Right atrium auricular region (tissue), 2 donors: ENCODE measurements at regions not wholly inside any gene's neighbourhood (a gene's known extent, or its start where the extent isn't known, plus 50 kb on each side); places are given as distances from the start of the nearest gene placed in this dataset.

Source experiments
- DNase-seq: peaks from one replicate; pipeline ENCODE4 v3.0.0-alpha.2; 2019; ENCODE audit warnings: low spot score
- H3K27ac ChIP-seq, 2 donors: fragments of 200-600 bp; sonication (generic); 1 replicate in 1 of 2; 2 replicates in 1 of 2; pipeline ENCODE4 v1.5.1; 2016 to 2019
- H3K27me3 ChIP-seq, 2 donors: fragments of 200-600 bp; sonication (generic); one replicate each; pipeline versions ENCODE4 v1.5.1 to v1.6.0; 2017 to 2019
- H3K36me3 ChIP-seq: fragments of 200-600 bp; sonication (generic); one replicate; pipeline ENCODE4 v1.5.1; 2016
- H3K4me1 ChIP-seq, 2 donors: fragments of 200-600 bp; sonication (generic); one replicate each; pipeline versions ENCODE4 v1.5.1 to v1.6.0; 2017 to 2019
- H3K4me3 ChIP-seq, 2 donors: fragments of 200-600 bp; sonication (generic); 1 replicate in 1 of 2; 2 replicates in 1 of 2; pipeline ENCODE4 v1.5.1; 2017 to 2019; ENCODE audit warnings: mild to moderate bottlenecking in 1 of 2, moderate library complexity in 1 of 2
- H3K9me3 ChIP-seq, 2 donors: fragments of 200-600 bp; sonication (generic); one replicate each; pipeline ENCODE4 v1.5.1; 2019
- TF ChIP-seq, protein P1 (sequence below), 2 donors: fragments of 200-600 bp; sonication (generic); IDR thresholded peaks; one replicate each; pipeline ENCODE4 v1.5.1; 2019; ENCODE audit warnings: antibody characterized with exemption in 2 of 2

DNA sequence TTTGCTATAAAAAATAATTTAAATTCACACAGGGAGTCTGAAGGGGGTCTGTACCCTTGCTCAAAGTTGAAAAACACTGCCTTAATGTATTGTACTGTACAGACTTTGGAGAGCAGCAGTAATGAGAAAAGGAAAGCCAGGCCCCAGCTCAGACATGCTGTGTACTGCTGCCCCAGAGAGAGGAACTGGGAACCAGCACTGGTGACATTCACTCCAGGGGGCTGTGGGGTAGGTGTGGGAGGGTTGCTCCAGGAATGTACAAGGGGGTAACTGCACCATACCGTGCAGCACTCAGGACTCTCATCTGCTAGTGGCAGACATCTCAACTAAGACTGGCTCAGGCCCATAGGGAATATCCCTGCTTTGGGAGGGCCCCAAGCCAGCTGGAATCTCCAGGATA, 146.0 kb upstream of the RMP24 start:
- Histone ChIP-seq H3K27me3 (no peaks in the 10 kb centered on the region), H3K27ac (no peak overlapping the region), H3K4me1 (no peaks in the 10 kb centered on the region), H3K9me3 (peaks cover 0 to 1% of the 10 kb centered on the region in 2 donors), H3K36me3 (no peaks in the 10 kb centered on the region), H3K4me3 (no peak overlapping the region)
- TF ChIP-seq, protein P1, sequence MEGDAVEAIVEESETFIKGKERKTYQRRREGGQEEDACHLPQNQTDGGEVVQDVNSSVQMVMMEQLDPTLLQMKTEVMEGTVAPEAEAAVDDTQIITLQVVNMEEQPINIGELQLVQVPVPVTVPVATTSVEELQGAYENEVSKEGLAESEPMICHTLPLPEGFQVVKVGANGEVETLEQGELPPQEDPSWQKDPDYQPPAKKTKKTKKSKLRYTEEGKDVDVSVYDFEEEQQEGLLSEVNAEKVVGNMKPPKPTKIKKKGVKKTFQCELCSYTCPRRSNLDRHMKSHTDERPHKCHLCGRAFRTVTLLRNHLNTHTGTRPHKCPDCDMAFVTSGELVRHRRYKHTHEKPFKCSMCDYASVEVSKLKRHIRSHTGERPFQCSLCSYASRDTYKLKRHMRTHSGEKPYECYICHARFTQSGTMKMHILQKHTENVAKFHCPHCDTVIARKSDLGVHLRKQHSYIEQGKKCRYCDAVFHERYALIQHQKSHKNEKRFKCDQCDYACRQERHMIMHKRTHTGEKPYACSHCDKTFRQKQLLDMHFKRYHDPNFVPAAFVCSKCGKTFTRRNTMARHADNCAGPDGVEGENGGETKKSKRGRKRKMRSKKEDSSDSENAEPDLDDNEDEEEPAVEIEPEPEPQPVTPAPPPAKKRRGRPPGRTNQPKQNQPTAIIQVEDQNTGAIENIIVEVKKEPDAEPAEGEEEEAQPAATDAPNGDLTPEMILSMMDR (IDR thresholded peaks at IDR 0.05), result no peak
- DNase-seq, result no peak

DNA sequence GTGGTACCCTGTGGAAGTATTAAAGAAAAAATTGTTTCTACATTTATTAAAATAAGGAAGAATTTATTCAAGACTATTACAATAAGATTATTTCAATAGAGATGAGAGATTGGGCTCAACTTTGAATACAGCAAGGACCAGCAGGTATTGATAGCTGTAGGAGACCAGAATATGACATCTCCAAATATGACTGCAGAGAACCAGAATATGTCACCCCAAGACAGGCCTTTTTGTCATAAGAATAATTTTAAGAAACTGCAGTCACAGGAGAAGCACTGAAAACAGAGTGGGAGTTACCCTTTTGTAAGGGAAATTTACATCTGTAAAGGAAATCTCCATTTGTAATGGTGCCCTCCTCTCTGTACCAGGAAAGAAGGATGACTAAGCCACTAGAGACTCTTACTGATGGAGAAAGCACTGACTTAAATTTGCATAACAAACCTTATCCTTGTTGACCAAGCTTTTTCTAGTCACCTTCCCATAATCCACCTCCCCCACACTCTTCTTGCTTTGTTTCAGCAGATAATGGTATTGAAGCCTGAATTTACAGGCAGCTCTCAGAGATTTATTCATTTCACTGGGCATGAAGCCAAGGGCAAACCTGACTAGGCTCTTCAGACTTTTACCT, 145.1 kb upstream of the RMP24 start:
- Histone ChIP-seq H3K27me3 (no peaks in the 10 kb centered on the region), H3K9me3 (peaks cover 6 to 10% of the 10 kb centered on the region in 2 donors), H3K4me1 (no peaks in the 10 kb centered on the region), H3K27ac (no peak overlapping the region), H3K36me3 (no peaks in the 10 kb centered on the region), H3K4me3 (no peak overlapping the region)
- TF ChIP-seq, protein P1 (IDR thresholded peaks at IDR 0.05), result no peak
- DNase-seq, result no peak

DNA sequence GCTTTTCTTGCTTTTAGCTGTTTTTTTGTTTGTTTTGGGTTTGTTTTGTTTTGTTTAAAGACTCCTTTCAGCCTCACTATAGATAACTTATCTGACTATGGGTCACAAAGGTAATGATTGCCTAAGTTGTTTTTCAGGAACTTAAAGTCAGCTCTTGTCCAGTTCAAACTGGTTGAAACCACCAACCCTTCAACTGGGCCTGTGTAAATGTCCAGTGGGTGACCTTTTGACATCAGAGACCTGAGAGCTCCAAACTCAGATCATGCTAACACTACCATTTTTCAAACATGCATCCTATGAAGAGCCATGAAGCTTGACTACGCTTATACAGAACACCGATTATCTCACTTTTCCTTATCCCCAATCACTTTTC, 144.6 kb upstream of the RMP24 start:
- Histone ChIP-seq H3K4me3 (no peak overlapping the region), H3K27me3 (no peaks in the 10 kb centered on the region), H3K27ac (no peak overlapping the region), H3K9me3 (peaks cover 7 to 15% of the 10 kb centered on the region in 2 donors), H3K36me3 (no peaks in the 10 kb centered on the region), H3K4me1 (no peaks in the 10 kb centered on the region)
- no peak for DNase-seq
- TF ChIP-seq, protein P1 (IDR thresholded peaks at IDR 0.05), result no peak

DNA sequence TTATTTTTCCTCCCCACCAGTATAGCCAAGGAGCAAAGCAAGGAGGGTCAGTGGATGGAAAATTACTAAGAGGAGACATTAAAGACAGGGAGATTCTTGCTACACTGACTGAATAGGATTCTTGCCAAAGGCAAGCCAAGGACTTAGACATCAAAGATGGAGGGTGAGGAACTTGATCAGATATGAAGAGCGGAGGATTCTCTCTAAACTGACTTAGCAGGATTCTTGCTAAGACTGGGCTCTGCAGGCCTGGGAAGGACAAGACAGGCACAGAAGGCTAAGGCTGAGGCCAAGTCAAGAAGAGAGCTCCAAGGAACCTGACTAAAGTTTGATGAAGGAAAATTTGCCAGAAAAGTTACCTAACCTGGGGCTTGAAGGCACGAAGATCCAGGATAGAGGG, 143.9 kb upstream of the RMP24 start:
- TF ChIP-seq, protein P1 (IDR thresholded peaks at IDR 0.05), result no peak
- H3K36me3 ChIP-seq, result no peaks in the 10 kb centered on the region
- H3K4me1 ChIP-seq, result no peaks in the 10 kb centered on the region
- peaks cover 7 to 19% of the 10 kb centered on the region in 2 donors for H3K9me3 ChIP-seq
- no peak overlapping the region for H3K4me3 ChIP-seq
- H3K27me3 ChIP-seq, result no peaks in the 10 kb centered on the region
- no peak for DNase-seq
- no peak overlapping the region for H3K27ac ChIP-seq

DNA sequence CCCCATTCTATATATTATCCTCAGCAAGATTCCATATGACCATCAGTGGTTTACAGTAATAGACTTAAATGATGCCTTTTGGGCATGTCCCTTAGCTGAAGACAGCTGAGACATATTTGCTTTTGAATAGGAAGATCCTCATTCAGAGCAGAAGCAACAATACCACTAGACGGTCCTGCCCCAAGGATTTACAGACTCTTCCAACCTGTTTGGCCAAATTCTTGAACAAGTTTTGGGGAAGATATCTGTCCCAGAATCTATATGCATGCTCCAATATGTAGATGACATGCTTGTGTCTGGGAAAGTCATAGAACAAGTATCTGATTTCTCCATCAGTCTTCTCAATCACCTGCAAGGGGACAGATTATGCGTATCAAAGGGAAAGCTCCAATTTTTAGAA, 137.1 kb upstream of the RMP24 start:
- no peak overlapping the region for H3K27ac ChIP-seq
- H3K36me3 ChIP-seq, result no peaks in the 10 kb centered on the region
- no peaks in the 10 kb centered on the region for H3K27me3 ChIP-seq
- peaks cover 7 to 19% of the 10 kb centered on the region in 2 donors for H3K9me3 ChIP-seq
- peaks cover 0 to 4% of the 10 kb centered on the region in 2 donors for H3K4me1 ChIP-seq
- H3K4me3 ChIP-seq, result no peak overlapping the region
- TF ChIP-seq, protein P1 (IDR thresholded peaks at IDR 0.05), result no peak
- no peak for DNase-seq

DNA sequence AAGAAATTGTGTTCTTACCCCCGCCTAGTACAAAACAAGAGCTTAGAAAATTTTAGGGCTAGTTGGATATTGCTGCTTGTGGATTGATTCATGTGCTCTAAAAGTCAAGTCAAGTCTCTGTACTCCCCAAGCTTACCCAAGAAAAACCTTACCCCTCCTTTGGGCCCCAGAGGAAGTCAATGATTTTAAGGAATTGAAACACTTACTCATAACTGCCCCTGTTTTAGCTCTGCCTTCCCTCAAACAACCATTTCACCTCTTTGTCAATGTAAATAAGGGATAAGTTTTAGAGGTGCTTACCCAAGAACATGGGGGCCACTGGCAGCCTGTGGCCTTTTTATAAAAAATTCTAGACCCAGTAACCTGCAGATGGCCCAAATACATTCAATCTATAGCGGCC, 136.6 kb upstream of the RMP24 start:
- no peak for DNase-seq
- no peaks in the 10 kb centered on the region for H3K27me3 ChIP-seq
- TF ChIP-seq, protein P1 (IDR thresholded peaks at IDR 0.05), result no peak
- peaks cover 0 to 4% of the 10 kb centered on the region in 2 donors for H3K4me1 ChIP-seq
- no peaks in the 10 kb centered on the region for H3K36me3 ChIP-seq
- no peak overlapping the region for H3K27ac ChIP-seq
- no peak overlapping the region for H3K4me3 ChIP-seq
- H3K9me3 ChIP-seq, result peaks cover 7 to 19% of the 10 kb centered on the region in 2 donors
